ENCODE measurements at regions not wholly inside any gene's neighbourhood (a gene's known extent, or its start where the extent isn't known, plus 50 kb on each side); places are given as distances from the start of the nearest gene placed in this dataset.

GRCh38 chr6:14723535-14724086 lies 522.3 kb upstream of the JARID2 start:
- TF ChIP-seq CTCF (conservative IDR thresholded peaks at IDR 0.05) (no peak), EZH2 (IDR thresholded peaks at IDR 0.05; ENCODE audit: low read depth) (no peak)
